VCaP (cell line): ENCODE measurements at regions not wholly inside any gene's neighbourhood (a gene's known extent, or its start where the extent isn't known, plus 50 kb on each side); places are given as distances from the start of the nearest gene placed in this dataset.

Source experiments
- H3K27ac ChIP-seq: fragments of 450-650 bp; 2 replicates; pipeline ENCODE4 v1.5.1; 2017
- TF ChIP-seq, protein P1 (sequence below): fragments of 450-650 bp; conservative IDR thresholded peaks from 2 replicates; pipeline ENCODE4 v1.5.1; 2017; ENCODE audit warnings: mild to moderate bottlenecking, moderate library complexity

DNA sequence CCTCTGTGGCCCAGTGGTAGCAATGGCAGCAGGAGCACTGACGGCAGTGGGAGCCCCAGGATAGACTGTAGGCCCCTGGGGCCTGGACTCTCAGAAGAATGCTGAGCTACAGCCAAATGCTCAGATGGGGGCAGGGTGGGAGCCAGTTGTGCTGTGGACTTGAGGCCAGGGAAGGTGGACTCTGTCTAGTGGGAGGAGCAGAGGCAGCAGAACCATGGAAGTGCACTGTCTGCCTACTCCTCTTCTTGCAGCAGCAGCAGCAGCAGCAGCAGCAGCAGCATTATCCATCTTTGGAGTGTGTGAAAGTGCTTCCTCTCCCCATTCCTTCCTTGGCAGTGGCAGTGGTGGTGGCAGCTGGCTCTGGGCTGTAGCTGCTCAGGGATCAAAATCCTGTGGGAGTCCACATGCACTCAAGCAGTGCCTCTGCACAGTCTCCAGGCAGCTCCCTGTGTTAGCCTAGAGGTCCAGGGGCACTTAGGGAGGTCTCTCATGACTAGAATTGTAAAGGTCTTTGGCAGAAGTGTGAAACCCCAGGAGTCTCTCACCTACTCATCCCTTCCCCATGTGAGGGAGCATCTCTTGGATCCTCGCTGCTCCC lies 917.9 kb upstream of the B3GALT2 start:
- no peak overlapping the region for H3K27ac ChIP-seq
- TF ChIP-seq, protein P1, sequence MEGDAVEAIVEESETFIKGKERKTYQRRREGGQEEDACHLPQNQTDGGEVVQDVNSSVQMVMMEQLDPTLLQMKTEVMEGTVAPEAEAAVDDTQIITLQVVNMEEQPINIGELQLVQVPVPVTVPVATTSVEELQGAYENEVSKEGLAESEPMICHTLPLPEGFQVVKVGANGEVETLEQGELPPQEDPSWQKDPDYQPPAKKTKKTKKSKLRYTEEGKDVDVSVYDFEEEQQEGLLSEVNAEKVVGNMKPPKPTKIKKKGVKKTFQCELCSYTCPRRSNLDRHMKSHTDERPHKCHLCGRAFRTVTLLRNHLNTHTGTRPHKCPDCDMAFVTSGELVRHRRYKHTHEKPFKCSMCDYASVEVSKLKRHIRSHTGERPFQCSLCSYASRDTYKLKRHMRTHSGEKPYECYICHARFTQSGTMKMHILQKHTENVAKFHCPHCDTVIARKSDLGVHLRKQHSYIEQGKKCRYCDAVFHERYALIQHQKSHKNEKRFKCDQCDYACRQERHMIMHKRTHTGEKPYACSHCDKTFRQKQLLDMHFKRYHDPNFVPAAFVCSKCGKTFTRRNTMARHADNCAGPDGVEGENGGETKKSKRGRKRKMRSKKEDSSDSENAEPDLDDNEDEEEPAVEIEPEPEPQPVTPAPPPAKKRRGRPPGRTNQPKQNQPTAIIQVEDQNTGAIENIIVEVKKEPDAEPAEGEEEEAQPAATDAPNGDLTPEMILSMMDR = no peak

DNA sequence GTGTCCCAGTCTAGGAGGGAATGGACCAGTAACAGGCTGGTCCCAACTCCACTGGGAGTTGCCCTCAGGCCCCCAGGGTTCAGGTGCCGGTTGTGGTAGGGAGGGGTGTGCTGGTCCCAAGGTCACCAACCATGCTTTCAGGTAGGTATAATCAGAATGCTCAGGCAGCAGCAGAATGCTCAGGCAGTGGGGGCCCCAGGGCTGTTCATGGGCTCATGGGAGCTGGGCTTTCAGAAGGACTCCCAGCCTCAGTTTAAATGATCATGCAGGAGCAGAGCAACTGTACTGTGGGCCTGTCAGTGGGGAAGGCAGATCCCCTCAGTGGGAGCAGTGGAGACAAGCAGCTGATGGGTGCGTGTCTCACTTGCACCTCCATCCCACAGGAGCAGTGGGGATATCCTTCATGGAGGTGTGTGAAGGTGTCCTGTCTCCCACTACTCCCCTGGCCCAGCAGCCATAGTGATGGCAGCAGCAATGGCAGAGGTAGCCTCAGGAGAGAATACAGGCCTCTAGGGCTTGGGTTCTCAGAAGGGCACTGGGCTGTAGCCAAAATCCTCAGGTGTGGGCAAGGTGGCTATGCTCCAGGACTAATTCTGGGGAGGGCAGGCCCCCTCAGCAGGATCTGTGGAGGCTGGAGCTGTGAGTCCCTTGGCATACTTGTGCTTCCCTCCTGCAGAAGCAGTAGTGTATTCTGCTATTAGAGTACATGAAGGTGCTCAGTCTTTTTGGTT lies 917.3 kb upstream of the B3GALT2 start:
- H3K27ac ChIP-seq = no peak overlapping the region
- TF ChIP-seq, protein P1 = no peak

DNA sequence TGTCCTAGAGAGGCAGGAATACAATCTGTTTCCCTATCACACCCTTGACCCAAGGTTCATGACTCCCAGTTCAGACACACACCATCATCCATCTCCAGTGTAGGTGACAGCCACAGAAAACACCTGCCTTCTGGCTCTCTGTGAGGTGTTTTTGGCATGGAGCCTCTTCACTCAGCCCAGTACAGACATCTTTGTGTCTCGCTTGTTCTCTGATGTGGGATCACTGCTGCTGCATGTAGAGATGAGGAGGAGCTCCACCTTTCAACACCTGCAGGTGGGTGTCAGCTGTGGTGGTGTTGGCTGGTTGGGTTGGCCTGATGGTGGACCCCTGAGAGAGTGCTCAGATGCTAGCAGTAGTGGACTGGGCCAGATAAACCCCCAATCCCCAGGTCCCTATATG lies 916.7 kb upstream of the B3GALT2 start:
- TF ChIP-seq, protein P1 = no peak
- no peak overlapping the region for H3K27ac ChIP-seq

DNA sequence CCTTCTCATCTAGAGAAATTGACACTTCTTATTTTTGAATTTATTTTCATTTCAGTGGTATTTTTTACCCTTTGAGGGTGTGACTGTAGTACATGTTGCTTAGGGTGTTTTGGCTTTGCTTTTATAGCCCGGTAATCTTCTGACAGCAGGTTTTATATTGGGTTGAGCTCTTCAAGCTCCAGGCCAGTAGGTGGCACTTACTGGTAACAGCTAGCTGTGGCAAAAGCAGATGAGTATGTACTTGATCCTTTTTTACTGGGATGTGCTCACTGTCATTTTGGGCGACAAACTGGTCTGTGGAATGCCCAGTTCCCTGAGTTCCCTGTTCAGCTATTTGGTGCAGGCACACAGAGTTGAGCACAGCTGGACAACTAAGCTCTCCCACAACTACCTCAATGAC lies 916.2 kb upstream of the B3GALT2 start:
- H3K27ac ChIP-seq = no peak overlapping the region
- TF ChIP-seq, protein P1 = peak; percentile 29; the same call in 1 of the 2 replicates

DNA sequence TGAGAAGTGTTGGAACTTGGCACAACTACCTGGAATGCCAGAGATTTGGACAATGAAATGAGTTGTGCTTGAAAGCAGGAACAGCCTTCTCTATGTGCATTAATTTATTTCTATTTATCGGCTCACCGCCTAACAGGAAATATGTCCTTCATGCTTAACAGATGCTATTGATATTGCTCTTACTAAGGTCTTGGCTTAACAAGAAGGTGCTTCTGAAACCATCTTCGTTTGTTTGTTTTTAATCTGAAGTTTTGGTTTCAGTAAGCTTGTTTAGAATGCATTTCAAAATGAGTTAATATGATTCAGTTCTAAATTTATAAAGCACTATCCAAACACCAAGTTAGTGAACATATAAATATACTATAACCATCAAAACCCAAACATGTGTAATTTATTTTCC lies 898.3 kb upstream of the B3GALT2 start:
- no peak overlapping the region for H3K27ac ChIP-seq
- TF ChIP-seq, protein P1 = no peak

DNA sequence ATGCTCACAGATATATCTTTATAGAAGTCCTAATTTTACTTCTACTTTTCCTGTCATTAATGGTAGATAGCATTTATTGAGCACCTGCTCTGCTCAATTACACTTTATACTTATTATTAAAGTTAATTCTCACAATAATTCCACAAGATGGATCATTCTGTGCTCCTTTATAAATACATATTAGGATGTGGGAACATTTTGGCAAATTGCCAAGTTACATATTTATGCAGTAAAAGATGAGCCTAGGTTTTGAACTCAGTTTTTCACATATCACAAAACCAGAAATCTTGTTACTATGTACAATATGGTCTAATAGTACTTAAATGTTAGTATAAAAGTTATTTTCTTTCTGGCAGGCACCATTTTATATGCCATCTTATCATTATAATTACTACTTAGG lies 895.0 kb upstream of the B3GALT2 start:
- TF ChIP-seq, protein P1 = no peak
- no peak overlapping the region for H3K27ac ChIP-seq

DNA sequence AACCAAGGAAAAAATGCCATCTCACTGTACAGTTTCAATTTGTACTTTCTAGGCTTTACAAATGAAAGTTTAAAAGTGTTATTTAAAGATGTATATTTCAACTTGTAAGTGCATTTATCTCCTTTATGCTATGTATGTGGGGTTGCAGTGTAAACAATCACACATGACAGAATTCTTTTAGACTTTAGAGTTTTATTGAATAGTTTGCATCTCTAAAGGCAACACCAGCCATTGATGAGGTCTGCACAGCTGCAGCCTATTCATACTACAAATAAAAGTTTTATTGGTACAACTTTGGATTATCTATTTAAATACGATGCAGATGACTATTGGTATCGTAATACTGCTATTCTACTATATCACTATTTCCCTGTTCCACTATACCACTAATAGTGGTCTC lies 894.4 kb upstream of the B3GALT2 start:
- TF ChIP-seq, protein P1 = no peak
- no peak overlapping the region for H3K27ac ChIP-seq
